HG02623 (cell line): ENCODE measurements at regions not wholly inside any gene's neighbourhood (a gene's known extent, or its start where the extent isn't known, plus 50 kb on each side); places are given as distances from the start of the nearest gene placed in this dataset.

Experiments
- ATAC-seq: cut with Tn5 transposase; IDR thresholded peaks from one replicate; pipeline ENCODE4 v1.9.1; 2021; ENCODE audit warnings: moderate library complexity; ENCODE audit not compliant: unreplicated experiment

DNA sequence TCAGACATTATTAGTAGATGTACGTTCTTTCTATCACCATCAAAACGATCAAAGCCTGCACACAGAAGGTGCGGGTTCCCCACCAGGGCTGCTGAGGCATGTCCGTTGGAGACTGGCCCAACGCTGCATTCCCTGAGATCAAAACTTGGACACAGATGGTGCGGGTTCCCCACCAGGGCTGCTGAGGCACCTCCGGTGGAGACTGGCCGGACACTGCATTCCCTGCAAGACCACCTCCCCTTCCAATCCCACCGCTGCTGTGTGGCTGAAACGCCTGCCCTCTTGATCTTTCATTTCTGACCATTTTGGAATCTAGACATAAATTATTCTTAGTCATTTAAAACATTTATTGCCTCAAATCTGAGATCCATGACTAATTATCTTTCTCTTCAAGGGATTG is 254.2 kb upstream of the SALL3 start:
- ATAC-seq = no peak

DNA sequence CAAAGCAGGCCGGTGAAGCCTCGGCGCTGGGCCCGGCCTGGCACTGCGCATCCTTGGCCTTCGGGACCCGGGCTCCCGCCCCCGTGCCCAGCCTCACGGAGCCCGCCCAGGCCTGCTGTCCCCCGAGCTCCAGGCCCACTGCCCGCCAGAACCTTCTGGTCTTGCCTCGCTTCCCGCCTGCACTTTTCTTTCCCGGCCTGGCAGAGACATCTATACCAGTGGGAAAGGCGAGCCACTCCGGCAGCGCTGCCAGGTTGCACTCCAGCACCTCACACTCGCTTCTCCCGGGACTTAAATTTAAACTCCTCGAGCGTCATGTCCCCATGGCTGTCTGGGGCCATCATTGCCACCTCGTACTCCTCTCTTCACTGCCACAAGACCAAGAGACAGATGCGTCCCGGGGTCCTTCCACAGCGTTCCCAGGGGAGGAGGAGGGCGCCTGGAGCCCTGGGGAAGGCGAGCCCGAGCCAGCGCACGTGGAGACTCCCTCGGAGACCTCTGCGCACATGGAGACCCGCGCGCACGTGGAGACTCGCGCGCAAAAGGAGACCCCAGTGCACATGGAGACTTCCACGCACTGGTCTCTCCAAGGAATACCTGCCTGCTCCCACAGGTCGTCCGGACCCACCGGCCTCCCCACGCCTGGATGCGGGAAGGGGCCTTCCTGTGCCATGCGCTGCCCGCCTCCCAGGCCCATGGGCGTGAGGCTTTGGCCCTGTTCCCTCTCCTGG is 253.1 kb upstream of the SALL3 start:
- no peak for ATAC-seq

DNA sequence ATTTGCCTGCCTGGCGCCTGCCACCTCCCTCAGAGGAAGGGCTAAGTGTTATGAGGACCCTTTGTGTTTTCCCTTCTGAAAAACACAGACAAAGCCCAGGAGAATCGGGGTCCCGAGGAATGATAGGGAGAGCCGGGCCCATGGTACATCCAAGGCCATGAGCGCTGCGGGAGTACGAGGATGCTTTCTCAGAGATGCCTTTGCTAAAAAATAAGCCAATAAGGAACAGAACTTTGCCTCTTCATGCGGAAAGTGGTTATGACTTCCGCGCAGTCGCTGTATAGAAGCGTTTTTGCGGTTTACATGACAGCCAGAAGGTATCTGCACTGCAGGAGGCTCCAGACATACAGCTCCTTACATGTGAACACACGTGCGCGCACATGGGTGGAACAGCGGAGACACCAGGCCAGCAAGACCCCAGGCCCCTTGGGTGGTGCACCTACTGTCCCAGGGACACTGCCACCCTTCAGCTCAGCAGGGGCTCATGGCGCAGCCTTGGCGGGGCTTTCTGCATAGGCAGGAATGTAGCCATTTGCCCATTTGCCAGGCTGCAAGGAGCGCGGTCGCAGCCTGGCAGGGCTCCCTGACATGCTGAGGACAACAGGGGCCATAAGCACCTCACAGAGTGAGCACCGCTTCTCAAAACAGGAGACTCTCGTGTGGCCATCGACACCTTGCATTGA is 252.4 kb upstream of the SALL3 start:
- no peak for ATAC-seq

DNA sequence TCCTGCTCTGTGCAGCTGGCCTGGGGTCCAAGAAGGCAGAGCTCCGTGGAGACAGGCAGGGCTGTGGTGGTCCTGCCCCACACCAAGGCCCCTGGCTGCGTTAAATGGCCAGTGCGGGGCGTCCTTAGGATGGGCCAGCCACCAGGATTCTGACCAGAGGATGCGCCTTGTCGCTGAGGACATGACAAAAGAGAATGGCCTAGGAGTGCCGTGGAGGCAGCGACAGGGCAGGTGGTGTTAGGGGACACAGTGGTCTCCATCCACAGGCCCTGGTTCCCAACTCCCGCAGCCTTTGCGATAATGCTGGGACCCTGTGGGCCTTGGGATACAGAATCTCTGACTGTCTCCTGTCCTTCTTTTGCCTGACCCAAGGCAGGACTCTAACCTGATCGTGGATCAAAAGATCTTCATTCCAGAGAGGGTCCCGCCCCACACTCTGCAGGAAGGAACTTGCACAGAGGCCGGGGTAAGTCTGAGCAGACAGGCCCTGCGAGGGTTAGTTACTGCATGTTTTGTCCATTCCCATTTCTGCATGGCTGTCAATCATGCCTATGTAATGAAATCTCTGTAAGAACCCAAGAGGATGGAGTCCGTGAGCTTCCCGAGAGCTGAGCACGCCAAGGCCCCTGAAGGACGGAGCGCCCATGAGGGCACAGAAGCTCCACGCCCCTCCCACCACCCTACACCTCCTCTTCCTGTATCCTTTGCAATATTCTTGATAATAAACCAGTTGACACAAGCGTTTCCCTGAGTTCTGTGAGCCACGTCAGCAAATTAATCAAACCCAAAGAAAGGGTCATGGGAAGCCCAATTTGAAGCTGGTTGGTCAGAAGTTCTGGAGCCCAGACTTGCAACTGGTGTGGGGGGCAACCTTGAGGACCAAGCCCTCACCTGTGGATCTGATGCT is 251.5 kb upstream of the SALL3 start:
- ATAC-seq = no peak

DNA sequence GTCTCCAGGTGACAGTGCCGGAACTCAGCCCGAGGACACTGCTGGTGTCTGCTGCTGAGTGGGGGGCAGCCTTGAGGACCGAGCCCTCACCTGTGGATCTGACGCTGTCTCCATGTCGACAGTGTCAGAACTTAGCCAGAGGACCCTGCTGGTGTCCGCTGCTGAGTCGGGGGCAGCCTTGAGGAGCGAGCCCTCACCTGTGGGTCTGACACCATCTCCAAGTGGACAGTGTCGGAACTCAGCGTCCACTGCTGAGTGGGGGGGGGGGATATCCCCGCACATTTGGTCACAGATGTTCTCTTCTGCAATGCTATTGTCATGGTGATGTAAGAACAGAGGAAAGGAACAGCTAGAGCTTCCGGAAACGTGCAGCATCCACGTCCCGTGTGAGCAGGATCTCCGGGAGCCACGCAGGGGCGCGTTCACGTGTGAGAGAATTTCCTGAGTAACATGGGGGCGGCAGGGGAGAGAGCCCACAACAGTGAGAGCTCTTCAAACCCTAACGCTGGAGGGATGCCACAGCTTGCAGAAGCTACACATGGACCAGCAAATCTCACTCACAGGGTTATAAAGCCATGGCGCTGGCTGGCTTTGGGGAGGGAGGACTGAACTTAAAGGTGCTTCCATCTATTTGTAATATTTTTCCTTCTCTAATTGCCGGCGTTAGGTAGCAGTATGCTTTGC is 250.7 kb upstream of the SALL3 start:
- ATAC-seq = no peak

DNA sequence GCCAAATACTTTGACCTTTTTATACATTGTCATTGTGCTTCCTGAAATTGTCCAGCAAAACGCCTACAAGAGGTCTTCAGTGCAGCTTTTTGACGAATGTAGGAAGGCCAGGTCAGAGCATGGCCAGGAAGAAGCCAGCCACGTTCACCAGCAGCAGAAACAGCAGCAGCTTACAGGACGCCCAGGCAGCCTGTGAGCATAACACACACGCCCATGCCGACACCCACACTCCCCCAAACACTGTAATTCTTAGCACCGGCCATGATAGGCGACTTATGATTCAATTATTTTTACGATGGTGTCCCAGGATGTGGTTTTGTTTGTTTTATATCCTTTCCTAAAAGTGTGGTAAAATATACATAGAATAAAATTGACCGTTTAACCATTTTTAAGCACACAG is 249.1 kb upstream of the SALL3 start:
- no peak for ATAC-seq

DNA sequence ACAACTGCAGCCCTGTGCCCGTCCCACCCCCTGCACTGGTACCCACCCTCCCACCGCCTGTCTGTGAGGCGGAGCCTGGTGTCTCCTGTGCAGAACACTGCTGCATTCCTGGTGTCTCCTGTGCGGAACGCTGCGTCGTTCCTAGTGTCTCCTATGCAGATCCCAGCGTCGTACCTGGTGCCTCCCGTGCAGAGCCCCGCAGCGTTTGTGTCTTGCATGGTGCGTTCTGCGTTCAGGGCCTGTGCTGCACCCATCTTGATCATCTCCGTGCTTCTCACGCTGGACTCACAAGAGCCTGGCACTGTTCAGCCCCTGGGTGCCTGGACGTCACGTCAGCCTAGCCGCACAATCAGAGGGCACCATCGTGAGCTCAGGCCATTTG is 248.6 kb upstream of the SALL3 start:
- ATAC-seq = no peak

DNA sequence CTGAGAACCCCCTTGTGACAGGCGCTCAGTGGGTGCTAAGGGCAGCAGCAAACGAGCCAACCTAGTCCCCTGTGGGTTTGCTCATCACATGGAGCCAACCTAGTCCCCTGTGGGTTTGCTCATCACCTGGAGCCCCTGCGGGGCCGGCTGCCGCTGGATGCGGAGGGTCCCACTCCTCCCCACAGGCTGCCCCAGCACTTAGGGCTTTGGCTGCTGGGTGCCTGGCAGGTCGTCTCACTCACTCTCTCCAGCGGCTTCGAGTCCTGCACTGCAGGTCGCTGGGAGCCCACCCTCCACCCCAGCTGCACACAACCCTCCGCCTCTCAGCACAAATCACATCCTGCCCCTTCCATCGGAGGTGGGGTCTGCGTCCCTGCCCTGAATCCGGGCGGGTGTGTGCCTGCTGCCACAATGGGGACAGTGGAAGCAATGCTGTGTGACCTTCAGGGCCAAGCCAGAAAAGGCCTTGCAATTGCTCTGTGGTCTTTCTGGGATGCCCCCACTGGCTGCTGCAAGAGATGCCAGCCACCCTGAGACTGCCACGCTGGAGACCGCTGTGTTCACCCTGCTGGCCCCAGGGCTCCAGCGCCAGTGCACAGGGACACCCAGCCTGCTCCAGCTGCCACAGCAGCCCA is 248.1 kb upstream of the SALL3 start:
- ATAC-seq = no peak

DNA sequence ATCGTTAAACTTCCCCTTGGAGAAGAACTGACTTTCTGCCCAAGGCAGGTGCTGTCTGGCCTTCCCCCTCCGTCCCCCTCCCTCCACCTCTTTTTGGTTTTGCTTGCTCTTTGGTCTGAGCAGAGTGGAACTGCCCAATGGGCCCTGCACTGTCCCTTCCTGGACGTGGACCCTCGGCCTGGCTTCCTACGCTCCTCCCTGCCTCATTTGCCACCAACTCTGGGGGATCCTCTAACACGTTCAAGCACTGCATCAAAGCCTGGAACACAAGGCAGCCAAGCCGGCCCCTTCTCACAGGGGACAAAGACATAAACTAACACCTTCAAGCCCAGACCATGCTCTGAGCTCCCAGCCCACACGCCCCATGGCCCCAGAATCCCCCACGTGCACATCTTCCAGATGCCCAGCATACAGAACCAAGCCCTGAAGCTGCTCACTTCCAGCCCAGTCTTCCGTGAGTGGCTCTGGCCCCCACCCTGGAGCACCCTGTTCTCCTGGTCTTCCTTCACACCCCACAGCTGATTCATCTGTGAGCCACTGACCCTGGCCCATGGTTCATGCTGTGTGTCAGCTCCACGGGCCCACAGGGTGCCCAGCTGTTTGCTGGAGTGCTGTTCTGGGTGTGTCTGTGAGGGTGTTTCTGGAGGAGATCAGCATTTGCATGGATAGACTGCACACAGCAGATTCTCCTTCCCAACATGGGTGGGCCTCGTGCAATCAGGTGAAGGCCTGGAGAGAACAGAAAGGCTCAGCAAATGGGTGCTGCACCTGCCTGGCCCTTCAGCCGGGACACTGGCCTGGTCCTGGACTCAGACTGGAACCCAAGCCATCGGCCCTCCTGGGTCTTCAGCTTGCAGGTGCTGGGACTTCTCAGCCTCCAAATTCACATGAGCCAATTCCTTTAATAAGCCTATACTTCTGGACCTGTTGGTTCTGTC is 247.1 kb upstream of the SALL3 start:
- ATAC-seq = no peak

DNA sequence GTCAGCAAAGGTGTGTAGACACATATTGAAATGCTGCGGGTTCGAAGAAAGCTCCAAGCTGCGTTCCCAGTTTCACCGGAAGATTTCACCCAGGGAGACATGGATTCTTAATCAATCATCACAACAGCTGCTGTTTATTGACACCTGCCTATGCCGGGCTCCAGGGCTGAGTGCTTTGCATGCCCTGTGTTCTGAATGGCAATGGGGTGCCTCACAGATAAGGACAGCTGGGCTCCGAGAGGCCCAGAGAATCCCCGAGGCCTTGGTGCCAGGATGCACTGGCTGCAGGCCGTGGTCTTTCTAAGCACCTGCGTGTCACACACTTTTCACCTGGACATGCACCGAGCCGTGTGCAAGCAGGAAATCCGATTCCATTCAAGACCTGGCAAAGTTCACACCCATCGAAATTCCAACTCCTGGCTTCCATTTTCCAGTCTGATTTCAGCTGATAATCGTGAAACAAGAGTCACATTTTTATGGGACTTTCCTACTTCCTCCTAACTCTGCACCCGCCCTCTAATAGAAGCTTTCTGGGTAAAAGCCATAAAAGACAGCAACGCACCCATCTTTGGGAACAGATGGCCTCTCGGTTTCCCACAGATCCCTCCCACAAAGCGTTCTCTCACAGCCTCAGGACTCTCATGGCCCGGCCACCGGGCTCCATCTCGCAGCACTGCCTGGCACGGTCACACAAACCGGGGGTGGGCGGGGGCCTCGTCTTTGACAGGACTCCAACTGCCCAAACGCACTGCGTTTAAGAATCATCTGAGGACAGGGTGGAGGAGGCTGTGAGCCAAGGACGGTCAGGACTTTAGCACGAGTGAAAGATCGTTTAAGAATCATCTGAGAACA is 245.6 kb upstream of the SALL3 start:
- no peak for ATAC-seq

DNA sequence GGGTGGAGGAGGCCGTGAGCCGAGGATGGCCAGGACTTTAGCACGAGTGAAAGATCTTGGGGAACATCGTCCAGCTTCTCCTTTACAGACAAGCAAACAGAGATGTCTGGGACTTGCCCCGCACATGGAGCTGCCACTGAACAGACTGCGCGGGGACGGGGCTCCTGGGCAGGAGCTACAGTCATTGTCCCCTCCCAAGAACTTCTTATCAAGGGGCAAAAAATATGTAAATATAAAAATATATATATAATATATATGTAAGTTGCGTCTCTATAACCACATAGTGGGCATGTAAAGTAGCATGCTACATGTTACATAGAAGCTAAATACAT is 245.0 kb upstream of the SALL3 start:
- no peak for ATAC-seq

DNA sequence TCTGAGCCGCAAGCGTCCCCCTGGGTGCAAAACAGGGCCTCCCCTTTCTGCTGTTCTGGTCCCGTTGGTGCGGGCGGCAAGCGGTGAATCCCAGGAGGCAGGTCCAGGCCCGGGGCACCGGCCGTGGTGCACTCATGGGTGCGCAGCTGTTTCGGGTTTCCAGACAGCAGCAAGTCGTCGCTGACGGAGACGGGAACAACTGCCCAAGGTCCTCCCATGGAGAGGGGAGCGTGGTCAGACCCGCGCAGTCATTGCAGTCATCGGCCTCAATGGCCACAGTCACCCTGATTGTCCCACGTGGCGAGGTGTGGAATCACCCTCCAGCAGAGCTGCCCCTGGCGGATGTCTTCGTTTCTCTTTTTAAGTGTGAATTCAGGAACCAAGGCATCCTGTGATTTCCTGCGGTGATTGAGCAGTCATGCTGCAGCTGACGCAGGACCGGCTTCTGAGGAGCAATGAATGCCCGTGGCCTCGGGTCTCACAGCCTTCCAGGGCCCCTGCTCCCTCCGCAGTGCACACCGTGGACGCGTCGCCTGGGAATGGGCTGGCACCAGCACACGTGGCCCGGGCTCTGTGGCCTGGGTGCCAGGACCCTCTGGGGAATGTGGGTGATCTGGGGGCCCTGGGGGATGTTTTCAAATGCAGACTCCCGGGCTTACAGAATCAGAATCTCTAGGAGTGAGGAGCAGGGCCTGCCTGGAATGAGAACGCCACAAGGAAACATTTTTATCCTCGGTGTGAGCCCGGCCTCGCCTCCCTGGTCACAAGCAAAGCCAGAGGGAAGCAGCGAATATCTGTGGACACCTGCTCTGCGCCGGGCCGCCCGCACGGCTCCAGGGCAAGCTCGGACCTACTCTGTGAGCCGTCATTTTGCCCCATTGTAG is 244.2 kb upstream of the SALL3 start:
- ATAC-seq = no peak

DNA sequence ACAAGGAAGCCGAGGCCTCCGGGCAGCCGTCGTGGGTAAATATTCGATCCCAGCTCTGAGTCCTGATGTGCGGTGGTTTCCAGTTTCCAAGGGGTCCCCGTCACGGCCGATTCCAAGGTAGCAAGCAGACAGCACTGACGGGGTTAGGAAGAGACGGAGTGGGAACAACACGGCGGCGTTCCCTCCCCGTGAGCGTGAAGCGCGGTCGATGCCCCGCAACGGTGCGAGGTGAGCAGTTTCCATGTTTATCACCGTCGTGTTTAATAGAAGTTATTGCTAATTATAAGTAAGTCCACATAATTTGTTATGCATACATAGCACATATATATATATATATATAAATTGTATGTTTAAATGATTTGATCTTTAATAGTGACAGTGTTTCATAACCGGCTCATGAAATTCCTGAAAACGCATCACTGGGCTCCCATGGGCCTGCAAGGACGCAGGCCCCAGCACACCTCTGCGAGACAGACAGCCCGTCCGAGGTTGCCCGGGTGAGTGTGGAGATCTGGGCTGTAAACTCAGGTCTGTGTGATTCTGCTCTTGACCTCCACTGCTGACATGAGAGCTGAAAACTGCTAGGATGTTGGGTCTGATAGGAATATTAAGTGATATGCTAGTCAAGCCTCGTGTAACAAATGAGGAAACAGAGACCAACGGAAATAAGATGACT is 243.5 kb upstream of the SALL3 start:
- no peak for ATAC-seq

DNA sequence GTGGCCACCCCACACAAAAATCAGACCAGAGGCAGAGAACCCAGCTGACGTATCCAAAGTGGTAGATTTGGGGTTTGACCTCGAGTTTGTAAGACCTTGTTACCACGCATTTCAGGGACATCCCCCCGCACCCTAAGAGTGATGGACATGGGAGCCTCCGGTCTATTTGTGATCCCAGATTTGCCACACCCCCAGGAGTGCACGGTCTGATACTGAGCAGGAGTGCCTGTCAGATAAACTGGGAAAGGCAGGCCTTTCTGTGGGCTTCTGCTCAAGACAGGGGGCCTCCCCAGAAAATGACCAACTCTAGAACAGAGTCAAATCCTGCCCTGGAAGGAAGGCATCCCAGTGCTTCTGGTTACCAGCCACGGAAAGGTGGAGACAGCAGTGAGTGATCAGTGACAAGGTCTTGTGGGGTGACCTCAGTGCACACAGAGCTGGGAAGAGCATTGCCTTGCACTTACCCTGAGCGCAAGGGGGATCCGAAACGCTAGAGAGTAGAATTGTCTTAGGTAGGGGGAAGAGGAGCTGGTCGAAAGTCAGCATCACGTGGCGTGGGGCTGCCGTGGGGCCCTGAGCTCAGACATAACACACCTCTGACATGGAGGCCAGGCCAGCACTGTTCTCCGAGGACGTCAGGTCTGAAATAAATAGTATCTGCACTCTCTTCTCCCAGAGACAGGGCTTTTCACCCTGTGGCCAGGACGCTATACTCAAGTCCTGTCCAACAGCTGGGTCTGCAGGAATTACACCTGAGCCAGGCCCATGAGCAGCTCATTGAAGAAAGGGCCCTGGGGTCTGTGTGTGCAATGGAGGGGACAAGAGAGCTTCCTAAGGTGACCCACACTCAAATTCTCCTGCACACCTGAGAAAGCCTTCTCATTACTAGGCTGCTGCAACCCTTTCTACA is 242.4 kb upstream of the SALL3 start:
- ATAC-seq = no peak

DNA sequence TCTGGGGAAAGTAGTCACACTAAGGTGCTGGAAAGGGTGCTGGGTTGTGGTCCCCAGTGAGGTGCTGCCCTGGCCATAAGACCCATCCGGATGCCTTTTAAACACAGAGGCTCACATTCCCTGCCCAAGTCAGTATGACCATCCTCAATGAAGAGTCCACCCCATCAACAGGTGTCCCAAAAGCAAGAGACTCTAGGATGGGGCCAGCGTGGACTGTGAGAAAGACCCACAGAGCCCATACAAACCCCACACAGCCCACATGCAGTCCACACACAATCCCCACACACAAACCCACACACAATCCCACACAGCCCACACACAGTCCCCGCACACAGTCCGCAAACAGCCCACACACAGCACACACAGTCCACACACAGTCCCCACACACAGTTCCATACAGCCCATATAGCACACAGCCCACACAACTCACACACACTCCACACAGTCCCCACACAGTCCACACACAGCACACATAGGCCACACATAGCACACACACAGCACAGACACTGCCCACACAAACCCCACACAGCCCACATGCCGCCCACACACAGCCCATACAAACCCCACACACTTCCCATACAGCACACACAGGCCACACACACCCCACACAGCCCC is 241.4 kb upstream of the SALL3 start:
- ATAC-seq = no peak

DNA sequence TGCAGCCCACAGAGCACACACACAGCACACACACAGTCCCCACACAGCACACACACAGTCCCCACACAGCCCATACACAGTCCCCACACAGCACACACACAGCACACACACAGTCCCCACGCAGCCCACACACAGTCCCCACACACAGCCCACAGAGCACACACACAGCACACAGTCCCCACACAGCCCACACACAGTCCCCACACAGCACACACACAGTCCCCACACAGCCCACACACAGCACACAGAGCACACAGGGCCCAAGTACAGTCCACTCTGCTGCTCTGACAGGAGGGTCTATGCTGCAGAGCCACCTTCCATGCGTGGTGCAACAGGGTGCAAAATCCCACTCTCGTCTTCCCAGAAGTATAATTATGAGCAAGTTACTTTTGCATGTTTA is 240.5 kb upstream of the SALL3 start:
- no peak for ATAC-seq
